Stimulated activated CD4-positive, alpha-beta T cell treated with anti-CD3 and anti-CD28 coated beads, Interleukin-4, amount 100 ng/mL, for 24 hours (primary cell): ENCODE measurements at regions not wholly inside any gene's neighbourhood (a gene's known extent, or its start where the extent isn't known, plus 50 kb on each side); places are given as distances from the start of the nearest gene placed in this dataset.

Source experiments
- DNase-seq: peaks from one replicate; pipeline ENCODE4 v3.0.0-alpha.2; 2020

GRCh38 chr20:63098195-63098810 is 91.5 kb upstream of the BHLHE23 start:
- DNase-seq = no peak

- DNase-seq = no peak
These were observed 90.6 kb upstream of the BHLHE23 start for GRCh38 chr20:63097336-63097831.

GRCh38 chr20:63096681-63097335 is 90.0 kb upstream of the BHLHE23 start:
- no peak for DNase-seq

GRCh38 chr20:63095718-63096654 is 89.2 kb upstream of the BHLHE23 start:
- no peak for DNase-seq

GRCh38 chr20:63094767-63095499 is 88.2 kb upstream of the BHLHE23 start:
- DNase-seq = no peak

GRCh38 chr20:63093966-63094766 is 87.4 kb upstream of the BHLHE23 start:
- no peak for DNase-seq

GRCh38 chr20:63092660-63093215 is 86.0 kb upstream of the BHLHE23 start:
- no peak for DNase-seq

- DNase-seq = no peak
These were observed 85.3 kb upstream of the BHLHE23 start for GRCh38 chr20:63091901-63092659.

GRCh38 chr20:63090682-63091571 is 84.2 kb upstream of the BHLHE23 start:
- DNase-seq = no peak

GRCh38 chr20:63090052-63090451 is 83.3 kb upstream of the BHLHE23 start:
- DNase-seq = no peak

- DNase-seq = no peak
These were observed 82.5 kb upstream of the BHLHE23 start for GRCh38 chr20:63089051-63089907.

- DNase-seq = no peak
These were observed 81.3 kb upstream of the BHLHE23 start for GRCh38 chr20:63087872-63088680.

- no peak for DNase-seq
These were observed 80.6 kb upstream of the BHLHE23 start for GRCh38 chr20:63087236-63087871.

- DNase-seq = no peak
These were observed 79.9 kb upstream of the BHLHE23 start for GRCh38 chr20:63086421-63087235.

- DNase-seq = no peak
These were observed 78.5 kb upstream of the BHLHE23 start for GRCh38 chr20:63085151-63085861.

GRCh38 chr20:63084563-63084927 is 77.8 kb upstream of the BHLHE23 start:
- no peak for DNase-seq
